Esophagus muscularis mucosa (tissue), 3 donors: ENCODE measurements at regions not wholly inside any gene's neighbourhood (a gene's known extent, or its start where the extent isn't known, plus 50 kb on each side); places are given as distances from the start of the nearest gene placed in this dataset.

ENCODE experiments used
- POLR2A ChIP-seq: fragments of 450-650 bp; IDR thresholded peaks from one replicate; pipeline ENCODE4 v1.6.1; 2017; ENCODE audit warnings: antibody characterized with exemption, moderate library complexity, mild to moderate bottlenecking, low read depth
- POLR2AphosphoS5 ChIP-seq, 2 donors: sonication (generic); formaldehyde crosslinking; IDR thresholded peaks; one replicate each; pipeline ENCODE4 v1.6.1; 2017; ENCODE audit warnings: antibody characterized with exemption in 2 of 2
- TF ChIP-seq, protein P1 (sequence below), 3 experiments: fragments of 200-600 bp in 2 of 3; fragments of 450-650 bp in 1 of 3; sonication (generic) in 2 of 3; IDR thresholded peaks; one replicate each; pipeline ENCODE4 v1.5.1; 2017 to 2019; ENCODE audit warnings: antibody characterized with exemption in 3 of 3, mild to moderate bottlenecking in 2 of 3, moderate library complexity in 1 of 3

DNA sequence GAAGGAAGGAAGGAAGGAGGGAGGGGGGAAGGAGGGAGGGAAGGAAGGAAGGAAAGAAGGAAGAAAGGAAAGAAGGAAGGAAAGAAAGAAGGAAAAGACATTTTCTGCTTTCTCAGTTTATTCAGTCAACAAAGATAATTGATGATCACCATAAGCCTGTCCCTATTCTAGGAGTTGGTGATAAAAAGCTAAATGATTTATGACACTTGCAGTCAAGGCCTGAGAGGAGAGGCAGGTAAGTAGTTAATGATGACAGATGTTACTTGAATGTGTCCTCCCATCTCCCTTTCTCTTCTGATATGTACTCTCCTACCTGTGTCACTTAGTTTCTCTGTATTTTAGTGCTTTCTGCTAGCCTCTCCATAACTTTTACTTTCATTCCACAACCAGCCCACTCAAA, 141.3 kb downstream of the SLITRK6 start:
- TF ChIP-seq, protein P1, sequence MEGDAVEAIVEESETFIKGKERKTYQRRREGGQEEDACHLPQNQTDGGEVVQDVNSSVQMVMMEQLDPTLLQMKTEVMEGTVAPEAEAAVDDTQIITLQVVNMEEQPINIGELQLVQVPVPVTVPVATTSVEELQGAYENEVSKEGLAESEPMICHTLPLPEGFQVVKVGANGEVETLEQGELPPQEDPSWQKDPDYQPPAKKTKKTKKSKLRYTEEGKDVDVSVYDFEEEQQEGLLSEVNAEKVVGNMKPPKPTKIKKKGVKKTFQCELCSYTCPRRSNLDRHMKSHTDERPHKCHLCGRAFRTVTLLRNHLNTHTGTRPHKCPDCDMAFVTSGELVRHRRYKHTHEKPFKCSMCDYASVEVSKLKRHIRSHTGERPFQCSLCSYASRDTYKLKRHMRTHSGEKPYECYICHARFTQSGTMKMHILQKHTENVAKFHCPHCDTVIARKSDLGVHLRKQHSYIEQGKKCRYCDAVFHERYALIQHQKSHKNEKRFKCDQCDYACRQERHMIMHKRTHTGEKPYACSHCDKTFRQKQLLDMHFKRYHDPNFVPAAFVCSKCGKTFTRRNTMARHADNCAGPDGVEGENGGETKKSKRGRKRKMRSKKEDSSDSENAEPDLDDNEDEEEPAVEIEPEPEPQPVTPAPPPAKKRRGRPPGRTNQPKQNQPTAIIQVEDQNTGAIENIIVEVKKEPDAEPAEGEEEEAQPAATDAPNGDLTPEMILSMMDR (IDR thresholded peaks at IDR 0.05), result no peak
- TF ChIP-seq POLR2A (no peak), POLR2AphosphoS5 (IDR thresholded peaks at IDR 0.05) (no peak)
